ENCODE measurements at regions not wholly inside any gene's neighbourhood (a gene's known extent, or its start where the extent isn't known, plus 50 kb on each side); places are given as distances from the start of the nearest gene placed in this dataset.

DNA sequence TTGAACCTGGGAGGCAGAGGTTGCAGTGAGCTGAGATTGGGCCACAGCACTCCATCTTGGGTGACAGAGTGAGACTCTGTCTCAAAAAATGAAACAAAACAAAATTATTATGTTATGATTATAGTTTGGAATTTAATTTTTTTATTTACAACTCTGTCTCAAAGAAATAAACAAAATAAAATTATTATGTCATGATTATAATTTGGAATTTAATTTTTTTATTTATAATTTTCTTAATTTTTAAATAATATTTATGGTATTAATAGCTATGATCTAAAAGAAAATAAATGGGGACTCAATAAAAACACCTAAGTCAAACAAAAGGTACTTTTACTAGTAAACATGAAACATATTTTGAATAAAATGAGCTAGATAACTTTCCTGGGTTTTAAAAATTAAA lies 994.8 kb upstream of the GHITM start:
- no peak overlapping the region for H3K9ac ChIP-seq (ENCODE audit: low read depth in 1 of 2, low read length in 2 of 2)
- peaks cover 0 to 5% of the 10 kb centered on the region in 2 donors for H3K9me3 ChIP-seq (ENCODE audit: control insufficient read depth in 2 of 2, low read length in 2 of 2)
- no peak overlapping the region for H3K4me3 ChIP-seq (ENCODE audit: low read length in 2 of 2)
- no peak overlapping the region for H3K27ac ChIP-seq (ENCODE audit: low read depth in 2 of 2, low read length in 2 of 2)
- no peaks in the 10 kb centered on the region for H3K27me3 ChIP-seq (ENCODE audit: control insufficient read depth in 2 of 2, insufficient read depth in 2 of 2, low read length in 2 of 2)
- no peaks in the 10 kb centered on the region for H3K4me1 ChIP-seq (ENCODE audit: control insufficient read depth in 2 of 2, insufficient read depth in 2 of 2, low read length in 2 of 2)
- no peaks in the 10 kb centered on the region for H3K36me3 ChIP-seq (ENCODE audit: control insufficient read depth in 2 of 2, insufficient read depth in 2 of 2, low read length in 2 of 2)

DNA sequence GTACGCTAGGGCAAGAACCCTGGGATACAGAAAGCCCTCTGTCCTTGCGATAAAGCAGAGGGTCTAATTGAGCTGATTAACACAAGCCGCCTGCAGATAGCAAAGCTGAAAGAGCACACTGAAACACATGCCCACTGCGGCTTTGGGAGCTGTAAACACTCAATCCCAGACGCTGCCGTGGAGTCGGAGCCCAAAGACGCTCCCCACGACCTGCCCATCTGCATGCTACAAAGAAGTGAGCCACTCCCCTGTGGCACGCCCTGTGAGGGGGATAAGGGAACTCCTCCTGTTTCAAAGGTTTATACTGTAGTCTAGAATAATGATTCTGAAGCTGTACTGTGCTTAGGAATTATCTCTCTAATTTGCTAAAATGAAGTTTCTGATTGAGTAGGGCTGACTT lies 985.6 kb upstream of the GHITM start:
- no peaks in the 10 kb centered on the region for H3K9me3 ChIP-seq (ENCODE audit: control insufficient read depth in 2 of 2, low read length in 2 of 2)
- H3K27me3 ChIP-seq (ENCODE audit: control insufficient read depth in 2 of 2, insufficient read depth in 2 of 2, low read length in 2 of 2) = no peaks in the 10 kb centered on the region
- H3K27ac ChIP-seq (ENCODE audit: low read depth in 2 of 2, low read length in 2 of 2) = no peak overlapping the region
- H3K36me3 ChIP-seq (ENCODE audit: control insufficient read depth in 2 of 2, insufficient read depth in 2 of 2, low read length in 2 of 2) = no peaks in the 10 kb centered on the region
- H3K4me1 ChIP-seq (ENCODE audit: control insufficient read depth in 2 of 2, insufficient read depth in 2 of 2, low read length in 2 of 2) = no peaks in the 10 kb centered on the region
- no peak overlapping the region for H3K4me3 ChIP-seq (ENCODE audit: low read length in 2 of 2)
- no peak overlapping the region for H3K9ac ChIP-seq (ENCODE audit: low read depth in 1 of 2, low read length in 2 of 2)

DNA sequence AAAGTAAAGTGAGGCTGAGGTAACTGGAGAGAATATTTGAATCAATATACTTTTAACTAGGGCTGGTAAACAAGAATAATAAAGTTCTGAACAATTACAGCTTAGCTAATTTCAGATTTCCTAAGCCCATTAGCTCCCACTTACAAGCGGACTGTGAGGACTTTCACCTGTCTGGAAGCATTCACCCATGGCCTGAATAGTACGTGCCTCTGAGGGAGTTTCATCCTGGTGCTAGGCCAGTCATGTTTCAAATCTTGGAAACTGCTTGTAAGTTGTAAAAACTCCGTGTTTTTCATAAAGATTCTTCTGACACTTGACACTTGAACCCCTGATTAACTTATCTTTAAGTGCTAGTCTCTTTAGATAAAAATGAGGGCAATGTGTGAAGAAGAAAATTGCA lies 975.2 kb upstream of the GHITM start:
- H3K27me3 ChIP-seq (ENCODE audit: control insufficient read depth in 2 of 2, insufficient read depth in 2 of 2, low read length in 2 of 2) = no peaks in the 10 kb centered on the region
- H3K4me1 ChIP-seq (ENCODE audit: control insufficient read depth in 2 of 2, insufficient read depth in 2 of 2, low read length in 2 of 2) = no peaks in the 10 kb centered on the region
- no peak overlapping the region for H3K9ac ChIP-seq (ENCODE audit: low read depth in 1 of 2, low read length in 2 of 2)
- H3K36me3 ChIP-seq (ENCODE audit: control insufficient read depth in 2 of 2, insufficient read depth in 2 of 2, low read length in 2 of 2) = no peaks in the 10 kb centered on the region
- no peaks in the 10 kb centered on the region for H3K9me3 ChIP-seq (ENCODE audit: control insufficient read depth in 2 of 2, low read length in 2 of 2)
- no peak overlapping the region for H3K27ac ChIP-seq (ENCODE audit: low read depth in 2 of 2, low read length in 2 of 2)
- no peak overlapping the region for H3K4me3 ChIP-seq (ENCODE audit: low read length in 2 of 2)

DNA sequence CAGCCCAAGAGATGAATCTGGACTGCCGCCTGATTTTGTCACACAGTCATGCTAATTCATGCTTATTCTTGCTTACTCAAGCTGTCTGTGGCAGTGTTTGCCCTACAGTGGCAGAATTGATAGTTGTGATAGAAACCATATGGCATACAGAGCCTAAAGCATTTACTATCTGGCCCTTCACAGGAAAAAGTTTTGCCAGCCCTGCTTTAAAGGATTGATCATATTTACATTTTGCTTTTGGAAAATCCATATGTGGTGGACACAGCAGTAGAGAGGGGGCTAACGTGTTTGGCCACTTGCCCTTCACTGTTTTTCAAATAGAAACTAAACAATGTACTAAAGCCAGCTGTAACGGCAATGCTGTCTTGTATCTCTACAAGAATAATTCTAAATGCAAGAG lies 974.0 kb upstream of the GHITM start:
- no peaks in the 10 kb centered on the region for H3K27me3 ChIP-seq (ENCODE audit: control insufficient read depth in 2 of 2, insufficient read depth in 2 of 2, low read length in 2 of 2)
- H3K36me3 ChIP-seq (ENCODE audit: control insufficient read depth in 2 of 2, insufficient read depth in 2 of 2, low read length in 2 of 2) = no peaks in the 10 kb centered on the region
- H3K4me3 ChIP-seq (ENCODE audit: low read length in 2 of 2) = no peak overlapping the region
- no peak overlapping the region for H3K9ac ChIP-seq (ENCODE audit: low read depth in 1 of 2, low read length in 2 of 2)
- no peaks in the 10 kb centered on the region for H3K4me1 ChIP-seq (ENCODE audit: control insufficient read depth in 2 of 2, insufficient read depth in 2 of 2, low read length in 2 of 2)
- H3K9me3 ChIP-seq (ENCODE audit: control insufficient read depth in 2 of 2, low read length in 2 of 2) = no peaks in the 10 kb centered on the region
- no peak overlapping the region for H3K27ac ChIP-seq (ENCODE audit: low read depth in 2 of 2, low read length in 2 of 2)

DNA sequence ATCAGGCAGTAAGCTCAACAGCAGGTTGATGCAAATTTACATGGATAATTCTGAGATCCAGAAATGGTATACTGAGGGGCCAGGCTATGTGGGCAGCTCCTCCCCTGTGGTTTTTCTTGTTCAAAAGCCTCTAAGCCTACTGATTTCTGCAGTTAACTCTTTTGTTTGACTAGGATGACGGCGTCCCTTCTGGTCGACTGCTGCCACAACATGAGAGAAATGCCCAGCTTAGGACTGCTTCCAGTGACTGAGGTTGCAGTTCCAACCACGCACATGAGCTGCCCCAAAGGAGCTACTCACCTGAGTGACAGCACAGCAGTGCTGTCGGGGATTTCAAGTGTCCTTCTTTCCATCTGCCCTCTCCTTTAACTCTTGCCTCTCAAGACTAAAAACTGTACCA lies 973.0 kb upstream of the GHITM start:
- no peaks in the 10 kb centered on the region for H3K9me3 ChIP-seq (ENCODE audit: control insufficient read depth in 2 of 2, low read length in 2 of 2)
- no peaks in the 10 kb centered on the region for H3K36me3 ChIP-seq (ENCODE audit: control insufficient read depth in 2 of 2, insufficient read depth in 2 of 2, low read length in 2 of 2)
- H3K4me3 ChIP-seq (ENCODE audit: low read length in 2 of 2) = no peak overlapping the region
- H3K27ac ChIP-seq (ENCODE audit: low read depth in 2 of 2, low read length in 2 of 2) = no peak overlapping the region
- H3K27me3 ChIP-seq (ENCODE audit: control insufficient read depth in 2 of 2, insufficient read depth in 2 of 2, low read length in 2 of 2) = no peaks in the 10 kb centered on the region
- no peaks in the 10 kb centered on the region for H3K4me1 ChIP-seq (ENCODE audit: control insufficient read depth in 2 of 2, insufficient read depth in 2 of 2, low read length in 2 of 2)
- H3K9ac ChIP-seq (ENCODE audit: low read depth in 1 of 2, low read length in 2 of 2) = no peak overlapping the region

DNA sequence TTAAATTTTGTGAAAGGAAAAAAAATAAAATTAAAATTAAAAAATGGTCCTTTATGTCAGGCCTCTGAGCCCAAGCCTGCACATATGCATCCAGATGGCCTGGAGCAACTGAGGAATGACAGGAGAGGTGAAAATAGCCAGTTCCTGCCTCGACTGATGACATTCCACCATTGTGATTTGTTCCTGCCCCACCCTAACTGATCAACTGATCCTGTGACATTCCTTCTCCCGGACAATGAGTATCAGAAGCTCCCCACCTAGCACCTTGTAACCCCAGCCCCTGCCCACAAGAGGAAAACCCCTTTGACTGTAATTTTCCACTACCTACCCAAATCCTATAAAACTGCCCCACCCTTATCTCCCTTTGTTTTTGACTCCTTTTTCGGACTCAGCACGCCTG lies 972.2 kb upstream of the GHITM start:
- Histone ChIP-seq H3K9ac (ENCODE audit: low read depth in 1 of 2, low read length in 2 of 2) (no peak overlapping the region), H3K27me3 (ENCODE audit: control insufficient read depth in 2 of 2, insufficient read depth in 2 of 2, low read length in 2 of 2) (no peaks in the 10 kb centered on the region)

DNA sequence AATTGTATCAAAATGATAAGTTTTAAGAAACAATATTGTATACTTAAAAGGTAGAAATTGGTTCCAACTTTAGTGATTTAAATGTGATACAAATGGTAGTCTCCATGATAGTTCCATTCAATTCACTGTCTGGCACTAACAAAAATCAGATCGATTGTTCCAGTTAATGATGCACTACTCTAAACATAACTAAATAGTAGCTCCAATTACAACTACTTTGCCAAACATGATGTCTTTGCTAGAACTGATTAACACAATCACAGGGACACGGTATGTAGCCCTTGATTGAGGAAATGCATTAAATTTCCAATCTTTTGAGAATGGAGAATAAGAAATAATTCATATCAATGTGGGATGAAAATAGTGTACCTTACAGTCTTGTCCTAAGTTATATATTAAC lies 962.4 kb upstream of the GHITM start:
- no peak overlapping the region for H3K4me3 ChIP-seq (ENCODE audit: low read length in 2 of 2)
- no peaks in the 10 kb centered on the region for H3K4me1 ChIP-seq (ENCODE audit: control insufficient read depth in 2 of 2, insufficient read depth in 2 of 2, low read length in 2 of 2)
- peaks cover 0 to 3% of the 10 kb centered on the region in 2 donors for H3K9me3 ChIP-seq (ENCODE audit: control insufficient read depth in 2 of 2, low read length in 2 of 2)
- H3K27ac ChIP-seq (ENCODE audit: low read depth in 2 of 2, low read length in 2 of 2) = no peak overlapping the region
- no peaks in the 10 kb centered on the region for H3K27me3 ChIP-seq (ENCODE audit: control insufficient read depth in 2 of 2, insufficient read depth in 2 of 2, low read length in 2 of 2)
- no peaks in the 10 kb centered on the region for H3K36me3 ChIP-seq (ENCODE audit: control insufficient read depth in 2 of 2, insufficient read depth in 2 of 2, low read length in 2 of 2)
- no peak overlapping the region for H3K9ac ChIP-seq (ENCODE audit: low read depth in 1 of 2, low read length in 2 of 2)

More for the DNA sequence above, 972.2 kb upstream of the GHITM start:
- Histone ChIP-seq H3K27ac (ENCODE audit: low read depth in 2 of 2, low read length in 2 of 2) (no peak overlapping the region), H3K36me3 (ENCODE audit: control insufficient read depth in 2 of 2, insufficient read depth in 2 of 2, low read length in 2 of 2) (no peaks in the 10 kb centered on the region), H3K9me3 (ENCODE audit: control insufficient read depth in 2 of 2, low read length in 2 of 2) (no peaks in the 10 kb centered on the region), H3K4me1 (ENCODE audit: control insufficient read depth in 2 of 2, insufficient read depth in 2 of 2, low read length in 2 of 2) (no peaks in the 10 kb centered on the region), H3K4me3 (ENCODE audit: low read length in 2 of 2) (no peak overlapping the region)

DNA sequence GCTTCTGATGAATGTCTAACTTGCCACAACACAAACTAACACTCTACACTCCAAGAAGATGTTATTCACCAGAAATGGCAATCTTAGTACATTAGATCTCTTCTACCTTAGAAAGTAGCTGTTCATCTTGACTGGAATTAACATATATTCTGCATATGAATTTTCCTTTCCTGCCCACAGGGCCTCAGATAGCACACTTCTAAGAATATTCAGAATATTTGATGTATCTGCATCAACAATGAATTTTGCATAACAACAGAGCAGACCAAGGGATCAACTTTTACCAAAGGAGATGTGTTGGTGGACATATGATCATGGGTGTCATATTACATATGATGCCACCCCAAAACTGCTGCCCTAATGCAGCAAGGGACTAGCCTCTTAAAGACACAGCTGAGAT lies 960.8 kb upstream of the GHITM start:
- Histone ChIP-seq H3K4me3 (ENCODE audit: low read length in 2 of 2) (no peak overlapping the region), H3K9ac (ENCODE audit: low read depth in 1 of 2, low read length in 2 of 2) (no peak overlapping the region), H3K4me1 (ENCODE audit: control insufficient read depth in 2 of 2, insufficient read depth in 2 of 2, low read length in 2 of 2) (no peaks in the 10 kb centered on the region), H3K27ac (ENCODE audit: low read depth in 2 of 2, low read length in 2 of 2) (no peak overlapping the region), H3K9me3 (ENCODE audit: control insufficient read depth in 2 of 2, low read length in 2 of 2) (peaks cover 0 to 3% of the 10 kb centered on the region in 2 donors), H3K36me3 (ENCODE audit: control insufficient read depth in 2 of 2, insufficient read depth in 2 of 2, low read length in 2 of 2) (no peaks in the 10 kb centered on the region), H3K27me3 (ENCODE audit: control insufficient read depth in 2 of 2, insufficient read depth in 2 of 2, low read length in 2 of 2) (no peaks in the 10 kb centered on the region)

DNA sequence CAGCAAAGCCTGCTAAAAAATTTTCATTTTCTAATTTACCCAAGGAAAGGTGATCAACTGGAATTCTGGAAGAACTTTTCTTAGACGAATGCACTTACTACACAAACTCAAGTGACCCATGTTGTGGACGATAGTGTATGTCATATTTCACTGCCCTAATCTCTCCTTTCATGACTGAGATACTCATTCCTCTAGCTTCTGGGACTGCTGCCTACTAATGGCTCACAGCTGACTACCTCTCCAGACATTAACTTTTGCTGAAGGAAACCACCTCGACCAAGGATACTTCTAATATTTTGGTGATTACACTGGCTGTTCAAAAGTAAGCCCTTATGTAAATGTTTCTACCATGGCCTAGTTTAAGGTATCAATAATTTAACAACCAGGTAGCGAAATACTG lies 959.9 kb upstream of the GHITM start:
- Histone ChIP-seq H3K9ac (ENCODE audit: low read depth in 1 of 2, low read length in 2 of 2) (no peak overlapping the region), H3K4me3 (ENCODE audit: low read length in 2 of 2) (no peak overlapping the region), H3K9me3 (ENCODE audit: control insufficient read depth in 2 of 2, low read length in 2 of 2) (peaks cover 0 to 3% of the 10 kb centered on the region in 2 donors), H3K36me3 (ENCODE audit: control insufficient read depth in 2 of 2, insufficient read depth in 2 of 2, low read length in 2 of 2) (no peaks in the 10 kb centered on the region), H3K27me3 (ENCODE audit: control insufficient read depth in 2 of 2, insufficient read depth in 2 of 2, low read length in 2 of 2) (no peaks in the 10 kb centered on the region), H3K27ac (ENCODE audit: low read depth in 2 of 2, low read length in 2 of 2) (no peak overlapping the region), H3K4me1 (ENCODE audit: control insufficient read depth in 2 of 2, insufficient read depth in 2 of 2, low read length in 2 of 2) (no peaks in the 10 kb centered on the region)

DNA sequence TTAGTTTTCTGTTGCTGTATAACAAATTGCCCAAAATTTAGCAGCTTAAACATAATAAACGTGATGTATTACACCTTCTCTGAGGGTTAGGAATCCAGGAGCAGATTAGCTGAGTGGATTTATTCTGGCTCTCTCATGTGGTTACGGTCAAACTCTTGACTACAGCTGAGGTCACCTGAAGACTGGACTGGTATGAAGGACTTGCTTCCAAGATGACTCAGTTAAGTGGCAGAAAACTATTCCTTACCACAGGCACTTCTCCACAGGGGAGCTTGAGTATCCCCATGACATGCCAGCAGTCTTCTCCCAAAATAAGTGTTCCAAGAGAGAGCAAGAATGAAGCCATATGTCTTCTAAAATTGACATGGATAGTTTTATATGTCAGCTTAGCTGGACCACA lies 957.2 kb upstream of the GHITM start:
- no peaks in the 10 kb centered on the region for H3K27me3 ChIP-seq (ENCODE audit: control insufficient read depth in 2 of 2, insufficient read depth in 2 of 2, low read length in 2 of 2)
- H3K9ac ChIP-seq (ENCODE audit: low read depth in 1 of 2, low read length in 2 of 2) = no peak overlapping the region
- no peak overlapping the region for H3K27ac ChIP-seq (ENCODE audit: low read depth in 2 of 2, low read length in 2 of 2)
- no peaks in the 10 kb centered on the region for H3K9me3 ChIP-seq (ENCODE audit: control insufficient read depth in 2 of 2, low read length in 2 of 2)
- no peaks in the 10 kb centered on the region for H3K4me1 ChIP-seq (ENCODE audit: control insufficient read depth in 2 of 2, insufficient read depth in 2 of 2, low read length in 2 of 2)
- H3K4me3 ChIP-seq (ENCODE audit: low read length in 2 of 2) = no peak overlapping the region
- H3K36me3 ChIP-seq (ENCODE audit: control insufficient read depth in 2 of 2, insufficient read depth in 2 of 2, low read length in 2 of 2) = no peaks in the 10 kb centered on the region

DNA sequence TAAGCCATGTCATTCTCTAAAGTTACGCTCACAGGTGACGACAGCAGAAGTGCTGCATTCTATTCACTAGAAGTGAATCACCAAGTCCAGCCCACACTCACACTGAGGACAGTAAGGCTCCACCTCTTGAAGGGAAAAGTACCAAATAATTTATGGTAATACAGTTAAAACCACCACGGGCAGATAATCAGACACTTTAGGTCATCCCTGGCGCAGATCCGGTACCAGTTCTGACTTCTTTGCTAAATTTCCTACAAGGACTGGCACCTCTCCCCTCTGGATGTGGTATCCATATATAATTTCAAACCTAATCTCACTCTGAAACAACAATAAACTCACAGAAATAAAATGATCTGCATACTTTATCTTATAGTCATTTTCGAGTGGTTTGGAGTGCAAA lies 954.7 kb upstream of the GHITM start:
- H3K4me3 ChIP-seq (ENCODE audit: low read length in 2 of 2) = no peak overlapping the region
- no peaks in the 10 kb centered on the region for H3K9me3 ChIP-seq (ENCODE audit: control insufficient read depth in 2 of 2, low read length in 2 of 2)
- H3K4me1 ChIP-seq (ENCODE audit: control insufficient read depth in 2 of 2, insufficient read depth in 2 of 2, low read length in 2 of 2) = no peaks in the 10 kb centered on the region
- H3K9ac ChIP-seq (ENCODE audit: low read depth in 1 of 2, low read length in 2 of 2) = no peak overlapping the region
- no peaks in the 10 kb centered on the region for H3K27me3 ChIP-seq (ENCODE audit: control insufficient read depth in 2 of 2, insufficient read depth in 2 of 2, low read length in 2 of 2)
- H3K27ac ChIP-seq (ENCODE audit: low read depth in 2 of 2, low read length in 2 of 2) = no peak overlapping the region
- no peaks in the 10 kb centered on the region for H3K36me3 ChIP-seq (ENCODE audit: control insufficient read depth in 2 of 2, insufficient read depth in 2 of 2, low read length in 2 of 2)

All from mucosa of rectum (tissue), 2 donors.